ENCODE measurements at regions not wholly inside any gene's neighbourhood (a gene's known extent, or its start where the extent isn't known, plus 50 kb on each side); places are given as distances from the start of the nearest gene placed in this dataset.

DNA sequence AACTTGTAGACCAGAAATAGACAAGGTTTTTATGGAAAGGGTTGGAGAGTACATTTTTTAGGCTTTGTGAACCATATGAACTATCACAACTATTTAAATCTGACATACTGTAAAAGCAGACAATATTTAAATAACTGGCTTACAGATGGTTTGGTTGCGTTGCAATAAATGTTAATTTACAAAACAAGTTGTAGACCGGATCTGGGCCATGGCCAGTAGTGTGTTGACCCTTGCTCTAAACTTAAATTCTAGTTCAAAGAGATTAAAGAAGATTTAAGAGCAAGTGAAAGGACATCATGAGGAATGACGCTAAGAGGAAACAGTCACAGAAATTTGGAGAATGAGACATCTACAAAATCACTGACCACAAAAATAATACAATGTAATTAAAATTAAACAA, 652.7 kb downstream of the DCDC2C start:
- TF ChIP-seq, protein P1, sequence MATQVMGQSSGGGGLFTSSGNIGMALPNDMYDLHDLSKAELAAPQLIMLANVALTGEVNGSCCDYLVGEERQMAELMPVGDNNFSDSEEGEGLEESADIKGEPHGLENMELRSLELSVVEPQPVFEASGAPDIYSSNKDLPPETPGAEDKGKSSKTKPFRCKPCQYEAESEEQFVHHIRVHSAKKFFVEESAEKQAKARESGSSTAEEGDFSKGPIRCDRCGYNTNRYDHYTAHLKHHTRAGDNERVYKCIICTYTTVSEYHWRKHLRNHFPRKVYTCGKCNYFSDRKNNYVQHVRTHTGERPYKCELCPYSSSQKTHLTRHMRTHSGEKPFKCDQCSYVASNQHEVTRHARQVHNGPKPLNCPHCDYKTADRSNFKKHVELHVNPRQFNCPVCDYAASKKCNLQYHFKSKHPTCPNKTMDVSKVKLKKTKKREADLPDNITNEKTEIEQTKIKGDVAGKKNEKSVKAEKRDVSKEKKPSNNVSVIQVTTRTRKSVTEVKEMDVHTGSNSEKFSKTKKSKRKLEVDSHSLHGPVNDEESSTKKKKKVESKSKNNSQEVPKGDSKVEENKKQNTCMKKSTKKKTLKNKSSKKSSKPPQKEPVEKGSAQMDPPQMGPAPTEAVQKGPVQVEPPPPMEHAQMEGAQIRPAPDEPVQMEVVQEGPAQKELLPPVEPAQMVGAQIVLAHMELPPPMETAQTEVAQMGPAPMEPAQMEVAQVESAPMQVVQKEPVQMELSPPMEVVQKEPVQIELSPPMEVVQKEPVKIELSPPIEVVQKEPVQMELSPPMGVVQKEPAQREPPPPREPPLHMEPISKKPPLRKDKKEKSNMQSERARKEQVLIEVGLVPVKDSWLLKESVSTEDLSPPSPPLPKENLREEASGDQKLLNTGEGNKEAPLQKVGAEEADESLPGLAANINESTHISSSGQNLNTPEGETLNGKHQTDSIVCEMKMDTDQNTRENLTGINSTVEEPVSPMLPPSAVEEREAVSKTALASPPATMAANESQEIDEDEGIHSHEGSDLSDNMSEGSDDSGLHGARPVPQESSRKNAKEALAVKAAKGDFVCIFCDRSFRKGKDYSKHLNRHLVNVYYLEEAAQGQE (IDR thresholded peaks at IDR 0.05; ENCODE audit: low read depth) = no peak
- TF ChIP-seq POLR2A (IDR thresholded peaks at IDR 0.05; ENCODE audit: borderline replicate concordance, extremely low read depth, insufficient read depth, insufficient read length) (no peak), ZFX (IDR thresholded peaks at IDR 0.05) (no peak), SRF (IDR thresholded peaks at IDR 0.05; ENCODE audit: low read depth) (no peak), EZH2phosphoT487 (IDR thresholded peaks at IDR 0.05; ENCODE audit: borderline replicate concordance) (no peak), ELF1 (IDR thresholded peaks at IDR 0.05; ENCODE audit: borderline replicate concordance, low read depth) (no peak), RAD21 (IDR thresholded peaks at IDR 0.05; ENCODE audit: low read depth) (no peak), SIN3A (IDR thresholded peaks at IDR 0.05; ENCODE audit: low read depth) (no peak), CBX3 (IDR thresholded peaks at IDR 0.05; ENCODE audit: low read depth) (no peak)
- TF ChIP-seq, protein P2, sequence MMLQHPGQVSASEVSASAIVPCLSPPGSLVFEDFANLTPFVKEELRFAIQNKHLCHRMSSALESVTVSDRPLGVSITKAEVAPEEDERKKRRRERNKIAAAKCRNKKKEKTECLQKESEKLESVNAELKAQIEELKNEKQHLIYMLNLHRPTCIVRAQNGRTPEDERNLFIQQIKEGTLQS (IDR thresholded peaks at IDR 0.05) = no peak
- no peaks in the 10 kb centered on the region for H3K36me3 ChIP-seq (ENCODE audit: control insufficient read depth in 1 of 2, insufficient read depth in 2 of 2, low read length in 2 of 2)
- no peak overlapping the region for H3K4me3 ChIP-seq (replicated peaks in 1 of 2; ENCODE audit: low read depth in 1 of 2, low read length in 2 of 2)
- BruUV-seq (replicated peaks) = no TSS peak
- H2AFZ ChIP-seq (ENCODE audit: low read depth, low read length, poor library complexity, severe bottlenecking) = no peak overlapping the region
- peaks cover 4 to 8% of the 10 kb centered on the region in 2 experiments; a peak in 2 of 4 replicates for H3K9me3 ChIP-seq (ENCODE audit: control insufficient read depth in 1 of 2, insufficient read depth in 1 of 2, low read depth in 1 of 2, low read length in 2 of 2)
- intact Hi-C loops (cut with micrococcal nuclease) = no loop called here
- H3K9ac ChIP-seq (ENCODE audit: low read length) = no peak overlapping the region
- no peak for DNase-seq (ENCODE audit: low read depth, low spot score)
- no peaks in the 10 kb centered on the region for H3K79me2 ChIP-seq (ENCODE audit: insufficient read depth, low read length)
- no peak overlapping the region for H3K4me2 ChIP-seq (ENCODE audit: low read length)
- H3K4me1 ChIP-seq (ENCODE audit: control insufficient read depth in 1 of 2, insufficient read depth in 2 of 2, low read length in 2 of 2) = no peaks in the 10 kb centered on the region
- POLR2A ChIA-PET = no interaction called here
- RAD21 ChIA-PET (ENCODE audit: low non-redundant PET in 1 of 2, low total read pairs in 2 of 2, uncharacterized antibody in 2 of 2, unreplicated experiment in 2 of 2) = no interaction called here
- CTCF ChIA-PET = no interaction called here
- no peaks in the 10 kb centered on the region for H4K20me1 ChIP-seq (ENCODE audit: insufficient read depth)
- no peaks in the 10 kb centered on the region for H3K27me3 ChIP-seq (ENCODE audit: insufficient read depth, low read length)
- H3K9me2 ChIP-seq (ENCODE audit: insufficient read depth) = no peaks in the 10 kb centered on the region
- no peak for ATAC-seq
- H3K27ac ChIP-seq (ENCODE audit: low read depth, low read length) = no peak overlapping the region
